Ishikawa (cell line): ENCODE measurements at regions not wholly inside any gene's neighbourhood (a gene's known extent, or its start where the extent isn't known, plus 50 kb on each side); places are given as distances from the start of the nearest gene placed in this dataset.

Experiments
- EGR1 ChIP-seq: IDR thresholded peaks from 2 replicates; pipeline ENCODE4 v1.6.1; 2012
- EP300 ChIP-seq: IDR thresholded peaks from 2 replicates; pipeline ENCODE4 v1.6.1; 2012; ENCODE audit warnings: borderline replicate concordance
- FOXM1 ChIP-seq: IDR thresholded peaks from 2 replicates; pipeline ENCODE4 v1.6.1; 2012; ENCODE audit warnings: low read depth, borderline replicate concordance
- TAF1 ChIP-seq: IDR thresholded peaks from 2 replicates; pipeline ENCODE4 v1.6.1; 2012; ENCODE audit warnings: low read depth, mild to moderate bottlenecking
- TCF12 ChIP-seq: IDR thresholded peaks from 2 replicates; pipeline ENCODE4 v1.6.1; 2012; ENCODE audit warnings: low read depth
- YY1 ChIP-seq: IDR thresholded peaks from 2 replicates; pipeline ENCODE4 v1.6.1; 2012; ENCODE audit warnings: low read depth
- TF ChIP-seq, protein P1 (sequence below): IDR thresholded peaks from 2 replicates; pipeline ENCODE4 v1.6.1; 2012
- TF ChIP-seq, protein P2 (sequence below): IDR thresholded peaks from 2 replicates; pipeline ENCODE4 v1.6.1; 2012

DNA sequence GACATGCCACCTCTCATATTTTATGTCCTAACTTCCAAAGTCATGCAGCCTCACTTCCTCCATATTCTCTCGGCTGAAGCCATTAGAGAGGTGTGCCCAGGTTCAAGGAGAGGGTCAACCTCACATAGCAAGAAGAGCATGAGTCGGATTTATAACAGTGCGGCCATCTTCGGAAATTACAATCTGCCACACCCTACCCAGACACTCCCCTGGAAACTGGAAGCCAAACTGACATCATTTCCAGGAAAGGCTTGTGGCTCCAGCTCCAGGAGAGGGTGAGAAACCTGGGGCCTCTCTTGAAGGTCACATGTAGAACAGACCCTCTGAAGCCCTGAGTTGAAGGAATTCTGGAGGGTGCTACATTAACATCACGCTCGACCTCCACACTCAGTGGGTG lies 73.5 kb downstream of the RRAGC start:
- TF ChIP-seq TAF1 (no peak), TCF12 (no peak), EGR1 (no peak), FOXM1 (no peak), YY1 (no peak), EP300 (no peak)
- TF ChIP-seq, protein P1, sequence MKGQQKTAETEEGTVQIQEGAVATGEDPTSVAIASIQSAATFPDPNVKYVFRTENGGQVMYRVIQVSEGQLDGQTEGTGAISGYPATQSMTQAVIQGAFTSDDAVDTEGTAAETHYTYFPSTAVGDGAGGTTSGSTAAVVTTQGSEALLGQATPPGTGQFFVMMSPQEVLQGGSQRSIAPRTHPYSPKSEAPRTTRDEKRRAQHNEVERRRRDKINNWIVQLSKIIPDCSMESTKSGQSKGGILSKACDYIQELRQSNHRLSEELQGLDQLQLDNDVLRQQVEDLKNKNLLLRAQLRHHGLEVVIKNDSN, result no peak
- TF ChIP-seq, protein P2, sequence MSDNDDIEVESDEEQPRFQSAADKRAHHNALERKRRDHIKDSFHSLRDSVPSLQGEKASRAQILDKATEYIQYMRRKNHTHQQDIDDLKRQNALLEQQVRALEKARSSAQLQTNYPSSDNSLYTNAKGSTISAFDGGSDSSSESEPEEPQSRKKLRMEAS, result no peak
